ENCODE measurements at regions not wholly inside any gene's neighbourhood (a gene's known extent, or its start where the extent isn't known, plus 50 kb on each side); places are given as distances from the start of the nearest gene placed in this dataset.

DNA sequence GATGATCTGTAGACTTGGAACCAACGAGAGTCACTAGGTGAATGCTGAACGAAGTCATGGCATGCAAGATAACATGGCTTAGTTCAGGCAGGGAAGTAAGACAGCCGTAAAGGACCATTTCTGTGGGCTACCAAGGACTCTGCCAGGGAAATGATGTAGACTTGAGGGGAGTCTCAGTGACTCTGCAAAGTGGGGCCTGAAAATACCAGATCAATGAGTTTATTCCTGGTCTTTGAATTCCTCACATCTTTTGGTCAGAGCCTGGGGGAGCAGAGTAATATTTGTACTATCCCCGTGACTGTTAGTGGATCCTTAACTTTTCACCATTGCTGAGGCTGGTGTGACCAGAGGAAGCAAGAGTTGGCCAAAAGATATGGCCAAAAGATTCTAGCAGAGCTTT, 60.7 kb upstream of the INHBA start:
- Mint-ChIP-seq H3K27ac (ENCODE audit: unreplicated experiment) (no peak overlapping the region), H3K4me3 (ENCODE audit: unreplicated experiment) (no peak overlapping the region), H3K9me3 (ENCODE audit: unreplicated experiment) (peaks cover 38% of the 10 kb centered on the region), H3K4me1 (ENCODE audit: low read depth, unreplicated experiment) (no peaks in the 10 kb centered on the region), H3K36me3 (ENCODE audit: insufficient read depth, unreplicated experiment) (no peaks in the 10 kb centered on the region), H3K27me3 (ENCODE audit: insufficient read depth, unreplicated experiment) (peaks cover 2% of the 10 kb centered on the region)
- Histone ChIP-seq H3K9me3 (peaks cover 4% of the 10 kb centered on the region; the same call in 1 of the 2 replicates), H3K36me3 (ENCODE audit: control insufficient read depth, insufficient read depth, low read length) (no peaks in the 10 kb centered on the region), H3K4me1 (no peaks in the 10 kb centered on the region), H3K4me3 (ENCODE audit: low read depth, low read length) (no peak overlapping the region), H3K27me3 (replicated peaks; ENCODE audit: control insufficient read depth, insufficient read depth, low read length) (no peaks in the 10 kb centered on the region)
- TF ChIP-seq, protein P1, sequence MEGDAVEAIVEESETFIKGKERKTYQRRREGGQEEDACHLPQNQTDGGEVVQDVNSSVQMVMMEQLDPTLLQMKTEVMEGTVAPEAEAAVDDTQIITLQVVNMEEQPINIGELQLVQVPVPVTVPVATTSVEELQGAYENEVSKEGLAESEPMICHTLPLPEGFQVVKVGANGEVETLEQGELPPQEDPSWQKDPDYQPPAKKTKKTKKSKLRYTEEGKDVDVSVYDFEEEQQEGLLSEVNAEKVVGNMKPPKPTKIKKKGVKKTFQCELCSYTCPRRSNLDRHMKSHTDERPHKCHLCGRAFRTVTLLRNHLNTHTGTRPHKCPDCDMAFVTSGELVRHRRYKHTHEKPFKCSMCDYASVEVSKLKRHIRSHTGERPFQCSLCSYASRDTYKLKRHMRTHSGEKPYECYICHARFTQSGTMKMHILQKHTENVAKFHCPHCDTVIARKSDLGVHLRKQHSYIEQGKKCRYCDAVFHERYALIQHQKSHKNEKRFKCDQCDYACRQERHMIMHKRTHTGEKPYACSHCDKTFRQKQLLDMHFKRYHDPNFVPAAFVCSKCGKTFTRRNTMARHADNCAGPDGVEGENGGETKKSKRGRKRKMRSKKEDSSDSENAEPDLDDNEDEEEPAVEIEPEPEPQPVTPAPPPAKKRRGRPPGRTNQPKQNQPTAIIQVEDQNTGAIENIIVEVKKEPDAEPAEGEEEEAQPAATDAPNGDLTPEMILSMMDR (IDR thresholded peaks at IDR 0.05; ENCODE audit: insufficient read depth in 1 of 2, low read depth in 1 of 2, low read length in 1 of 2, severe bottlenecking in 1 of 2, unreplicated experiment in 1 of 2), result no peak
- intact Hi-C loops (cut with micrococcal nuclease; ENCODE audit: unreplicated experiment), result no loop called here
- CTCF ChIA-PET, result no interaction called here
- no peak for DNase-seq
- BruUV-seq (replicated peaks), result no TSS peak
- POLR2A ChIA-PET, result no interaction called here

DNA sequence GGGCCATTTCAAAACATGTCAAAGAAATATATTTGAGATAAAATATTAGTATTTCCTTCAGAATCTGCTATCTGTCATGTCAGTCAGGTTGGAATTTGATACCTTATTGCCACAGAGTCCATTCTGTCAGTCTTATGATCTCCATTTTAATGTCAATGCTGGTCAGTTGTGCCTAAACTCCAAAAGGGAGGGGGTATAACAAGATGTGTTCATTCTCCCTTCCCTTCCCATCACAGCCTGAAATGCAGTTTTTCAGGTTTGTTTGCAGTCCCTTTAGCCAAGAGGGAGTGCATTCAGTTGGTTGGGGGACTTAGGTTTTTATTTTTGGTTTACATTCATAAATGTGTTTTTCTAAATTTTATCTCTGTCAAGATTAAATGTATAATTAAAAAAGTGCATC, 59.8 kb upstream of the INHBA start:
- no peaks in the 10 kb centered on the region for H3K36me3 Mint-ChIP-seq (ENCODE audit: insufficient read depth, unreplicated experiment)
- no TSS peak for BruUV-seq (replicated peaks)
- H3K27ac Mint-ChIP-seq (ENCODE audit: unreplicated experiment), result no peak overlapping the region
- H3K4me3 Mint-ChIP-seq (ENCODE audit: unreplicated experiment), result no peak overlapping the region
- TF ChIP-seq, protein P1 (IDR thresholded peaks at IDR 0.05; ENCODE audit: insufficient read depth in 1 of 2, low read depth in 1 of 2, low read length in 1 of 2, severe bottlenecking in 1 of 2, unreplicated experiment in 1 of 2), result no peak
- CTCF ChIA-PET, result no interaction called here
- H3K36me3 ChIP-seq (ENCODE audit: control insufficient read depth, insufficient read depth, low read length), result no peaks in the 10 kb centered on the region
- DNase-seq, result no peak
- no peaks in the 10 kb centered on the region for H3K4me1 ChIP-seq
- no peaks in the 10 kb centered on the region for H3K4me1 Mint-ChIP-seq (ENCODE audit: low read depth, unreplicated experiment)
- H3K4me3 ChIP-seq (ENCODE audit: low read depth, low read length), result no peak overlapping the region
- no peaks in the 10 kb centered on the region for H3K27me3 ChIP-seq (replicated peaks; ENCODE audit: control insufficient read depth, insufficient read depth, low read length)
- H3K27me3 Mint-ChIP-seq (ENCODE audit: insufficient read depth, unreplicated experiment), result peaks cover 2% of the 10 kb centered on the region
- POLR2A ChIA-PET, result no interaction called here
- H3K9me3 ChIP-seq, result peaks cover 7% of the 10 kb centered on the region; the same call in 1 of the 2 replicates
- H3K9me3 Mint-ChIP-seq (ENCODE audit: unreplicated experiment), result peaks cover 42% of the 10 kb centered on the region
- intact Hi-C loops (cut with micrococcal nuclease; ENCODE audit: unreplicated experiment), result no loop called here

DNA sequence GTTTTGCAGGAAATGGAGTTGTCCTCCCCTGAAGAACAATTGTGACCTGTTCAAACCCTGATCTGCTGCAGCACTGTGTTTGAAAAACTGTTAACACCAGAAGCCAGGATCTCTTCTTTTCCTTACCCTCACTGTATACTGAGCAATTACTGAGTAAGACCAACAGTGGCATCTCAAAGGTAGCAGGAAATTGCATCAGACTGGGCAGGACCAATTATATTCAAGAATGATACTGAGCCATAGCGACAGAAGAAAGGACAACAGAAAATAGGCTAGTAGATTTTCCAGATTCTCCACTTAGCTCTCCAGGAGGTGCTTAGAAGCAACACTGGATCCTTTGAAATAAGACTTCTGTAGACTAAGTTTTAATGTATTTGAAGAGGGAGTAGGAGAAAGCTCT, 57.4 kb upstream of the INHBA start:
- ChIA-PET CTCF (no interaction called here), POLR2A (no interaction called here)
- H3K36me3 ChIP-seq (ENCODE audit: control insufficient read depth, insufficient read depth, low read length), result no peaks in the 10 kb centered on the region
- H3K9me3 ChIP-seq, result peaks cover 17% of the 10 kb centered on the region
- no peak overlapping the region for H3K4me3 ChIP-seq (ENCODE audit: low read depth, low read length)
- H3K4me3 Mint-ChIP-seq (ENCODE audit: unreplicated experiment), result no peak overlapping the region
- BruUV-seq (replicated peaks), result no TSS peak
- no peak overlapping the region for H3K27ac Mint-ChIP-seq (ENCODE audit: unreplicated experiment)
- DNase-seq, result no peak
- peaks cover 40% of the 10 kb centered on the region for H3K9me3 Mint-ChIP-seq (ENCODE audit: unreplicated experiment)
- no peaks in the 10 kb centered on the region for H3K36me3 Mint-ChIP-seq (ENCODE audit: insufficient read depth, unreplicated experiment)
- peaks cover 2% of the 10 kb centered on the region for H3K27me3 Mint-ChIP-seq (ENCODE audit: insufficient read depth, unreplicated experiment)
- H3K27me3 ChIP-seq (replicated peaks; ENCODE audit: control insufficient read depth, insufficient read depth, low read length), result no peaks in the 10 kb centered on the region
- intact Hi-C loops (cut with micrococcal nuclease; ENCODE audit: unreplicated experiment), result no loop called here
- H3K4me1 ChIP-seq, result no peaks in the 10 kb centered on the region
- TF ChIP-seq, protein P1 (IDR thresholded peaks at IDR 0.05; ENCODE audit: insufficient read depth in 1 of 2, low read depth in 1 of 2, low read length in 1 of 2, severe bottlenecking in 1 of 2, unreplicated experiment in 1 of 2), result no peak
- no peaks in the 10 kb centered on the region for H3K4me1 Mint-ChIP-seq (ENCODE audit: low read depth, unreplicated experiment)
